ENCODE measurements at regions not wholly inside any gene's neighbourhood (a gene's known extent, or its start where the extent isn't known, plus 50 kb on each side); places are given as distances from the start of the nearest gene placed in this dataset.

DNA sequence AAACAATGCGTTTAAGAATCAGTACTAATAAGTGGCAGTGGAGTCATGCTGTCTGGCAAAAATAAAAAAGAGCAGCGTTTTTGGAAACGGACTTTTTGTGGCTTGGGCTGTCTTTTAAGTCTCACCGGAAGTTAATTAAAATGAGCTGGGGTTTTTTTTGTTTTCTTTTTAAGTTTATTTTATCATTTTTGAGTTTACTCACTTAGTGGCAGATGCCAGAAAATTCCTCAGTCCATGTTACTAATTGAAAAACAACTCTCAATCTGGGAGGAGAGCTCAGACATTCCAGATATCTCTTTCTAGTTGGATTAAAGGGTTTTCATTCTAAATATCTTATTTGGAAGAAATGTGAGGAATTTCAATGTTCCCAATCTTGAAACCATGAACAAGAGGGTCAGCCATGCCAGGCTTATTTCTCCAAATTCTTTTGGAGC, 133.8 kb upstream of the AGR3 start:
- no peak for TF ChIP-seq EP300 (IDR thresholded peaks at IDR 0.05)
- TF ChIP-seq, protein P1, sequence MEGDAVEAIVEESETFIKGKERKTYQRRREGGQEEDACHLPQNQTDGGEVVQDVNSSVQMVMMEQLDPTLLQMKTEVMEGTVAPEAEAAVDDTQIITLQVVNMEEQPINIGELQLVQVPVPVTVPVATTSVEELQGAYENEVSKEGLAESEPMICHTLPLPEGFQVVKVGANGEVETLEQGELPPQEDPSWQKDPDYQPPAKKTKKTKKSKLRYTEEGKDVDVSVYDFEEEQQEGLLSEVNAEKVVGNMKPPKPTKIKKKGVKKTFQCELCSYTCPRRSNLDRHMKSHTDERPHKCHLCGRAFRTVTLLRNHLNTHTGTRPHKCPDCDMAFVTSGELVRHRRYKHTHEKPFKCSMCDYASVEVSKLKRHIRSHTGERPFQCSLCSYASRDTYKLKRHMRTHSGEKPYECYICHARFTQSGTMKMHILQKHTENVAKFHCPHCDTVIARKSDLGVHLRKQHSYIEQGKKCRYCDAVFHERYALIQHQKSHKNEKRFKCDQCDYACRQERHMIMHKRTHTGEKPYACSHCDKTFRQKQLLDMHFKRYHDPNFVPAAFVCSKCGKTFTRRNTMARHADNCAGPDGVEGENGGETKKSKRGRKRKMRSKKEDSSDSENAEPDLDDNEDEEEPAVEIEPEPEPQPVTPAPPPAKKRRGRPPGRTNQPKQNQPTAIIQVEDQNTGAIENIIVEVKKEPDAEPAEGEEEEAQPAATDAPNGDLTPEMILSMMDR (IDR thresholded peaks at IDR 0.05): no peak
- no peak for TF ChIP-seq POLR2A (IDR thresholded peaks at IDR 0.05)
